HepG2 (cell line): ENCODE measurements at regions not wholly inside any gene's neighbourhood (a gene's known extent, or its start where the extent isn't known, plus 50 kb on each side); places are given as distances from the start of the nearest gene placed in this dataset.

ENCODE experiments used
- ATAC-seq: fragments of 200-7000 bp; cut with Tn5 transposase; 3 replicates; pipeline ENCODE4 v1.9.1; 2020; ENCODE audit warnings: mild to moderate bottlenecking, moderate library complexity
- BruUV-seq: library from RNA; stranded (reverse); fragments of 400-500 nt; replicated peaks from 2 replicates; lab custom pipeline; 2021; lab: Mats Ljungman, UMichigan
- CTCF ChIA-PET: fragments of 300-600 bp; formaldehyde crosslinking; extraction: SDS; loops from one replicate; lab custom pipeline; 2021; ENCODE audit warnings: low total read pairs, inconsistent platforms, low intra/inter-chr PET ratio; lab: Yijun Ruan, JAX
- POLR2A ChIA-PET: fragments of 350-600 bp; sonication (Branson Sonifier 250); formaldehyde crosslinking; loops from one replicate; lab custom pipeline; 2020; ENCODE audit warnings: antibody characterized with exemption, inconsistent platforms; lab: Yijun Ruan, JAX
- DNase-seq: peaks from one replicate; pipeline ENCODE4 v3.0.0-alpha.2; 2015; ENCODE audit warnings: low spot score
- FAIRE-seq: peaks from 3 replicates; lab custom pipeline; 2011; peaks lifted over from hg19 to GRCh38; lab: Jason Lieb, UNC
- H2AFZ ChIP-seq: one replicate; pipeline ENCODE4 v1.6.1; 2011; ENCODE audit warnings: low read length, inconsistent platforms
- H3K27ac ChIP-seq: fragments of 300-600 bp; 3 replicates; pipeline ENCODE4 v1.8.0; 2011; ENCODE audit warnings: mixed run types, mild to moderate bottlenecking, mixed read lengths, low read length, inconsistent platforms; ENCODE audit not compliant: insufficient read depth; ENCODE audit errors: extremely low read length
- H3K27me3 ChIP-seq, 2 experiments: fragments of 200-600 bp in 1 of 2; 2 replicates in 1 of 2; 3 replicates in 1 of 2; pipeline versions ENCODE4 v1.6.0 to v1.8.0; 2011; ENCODE audit warnings: low read length in 2 of 2, mild to moderate bottlenecking in 2 of 2, moderate library complexity in 2 of 2, inconsistent platforms in 1 of 2; ENCODE audit not compliant: insufficient read depth in 2 of 2, control insufficient read depth in 1 of 2
- H3K36me3 ChIP-seq, 2 experiments: fragments of 200-600 bp in 1 of 2; replicated peaks in 1 of 2; 2 replicates in 1 of 2; 3 replicates in 1 of 2; pipeline versions ENCODE4 v1.5.1 to v1.8.0; 2011; ENCODE audit warnings: low read length in 2 of 2, inconsistent platforms in 1 of 2; ENCODE audit not compliant: insufficient read depth in 2 of 2, control insufficient read depth in 1 of 2
- H3K4me1 ChIP-seq: 2 replicates; pipeline ENCODE4 v1.5.1; 2012; ENCODE audit warnings: low read length, inconsistent platforms; ENCODE audit not compliant: insufficient read depth
- H3K4me2 ChIP-seq: 2 replicates; pipeline ENCODE4 v1.6.0; 2011; ENCODE audit warnings: low read depth, low read length, inconsistent platforms
- H3K4me3 ChIP-seq, 3 experiments: fragments of 200-600 bp in 1 of 3; sonication (generic), shearing (Covaris generic) in 1 of 3; replicated peaks in 1 of 3; 2 replicates each; pipeline ENCODE4 v1.5.1; 2011 to 2016; ENCODE audit warnings: low read length in 3 of 3, inconsistent platforms in 2 of 3, low read depth in 2 of 3, mild to moderate bottlenecking in 2 of 3, control low read depth in 1 of 3, mixed read lengths in 1 of 3; ENCODE audit not compliant: insufficient read depth in 1 of 3
- H3K79me2 ChIP-seq: one replicate; pipeline ENCODE4 v1.6.1; 2011; ENCODE audit warnings: low read length, inconsistent platforms; ENCODE audit not compliant: insufficient read depth
- H3K9ac ChIP-seq: 2 replicates; pipeline ENCODE4 v1.6.0; 2011; ENCODE audit warnings: mild to moderate bottlenecking, low read depth, low read length, inconsistent platforms; ENCODE audit not compliant: insufficient read depth
- H3K9me3 ChIP-seq: 2 replicates; pipeline ENCODE4 v1.5.1; 2012; ENCODE audit warnings: mild to moderate bottlenecking, low read length
- H4K20me1 ChIP-seq: 2 replicates; pipeline ENCODE4 v1.6.0; 2011; ENCODE audit warnings: inconsistent platforms, mild to moderate bottlenecking, low read length, moderate library complexity; ENCODE audit not compliant: insufficient read depth
- BORCS8-MEF2B ChIP-seq: sonication (generic); formaldehyde crosslinking; IDR thresholded peaks from 2 replicates; pipeline ENCODE4 v1.8.0; 2022; ENCODE audit warnings: mild to moderate bottlenecking, missing genetic modification reagents
- CTCF ChIP-seq: sonication (generic); formaldehyde crosslinking; IDR thresholded peaks from 2 replicates; pipeline ENCODE4 v1.5.0; 2020; ENCODE audit warnings: mild to moderate bottlenecking, missing genetic modification reagents, moderate library complexity
- SAP130 ChIP-seq: IDR thresholded peaks from 2 replicates; pipeline ENCODE4 v1.6.1; 2016; ENCODE audit warnings: low read depth
- TMF1 ChIP-seq: sonication (generic); formaldehyde crosslinking; IDR thresholded peaks from 2 replicates; pipeline ENCODE4 v1.8.1; 2022; ENCODE audit warnings: low read depth, missing genetic modification reagents
- ZBTB14 ChIP-seq: sonication (generic); formaldehyde crosslinking; IDR thresholded peaks from 2 replicates; pipeline ENCODE4 v1.4.0; 2020; ENCODE audit warnings: missing genetic modification reagents
- ZNF30 ChIP-seq: sonication (generic); formaldehyde crosslinking; IDR thresholded peaks from 2 replicates; pipeline ENCODE4 v1.5.0; 2020; ENCODE audit warnings: mild to moderate bottlenecking, missing genetic modification reagents
- ZNF350 ChIP-seq: sonication (generic); formaldehyde crosslinking; IDR thresholded peaks from 2 replicates; pipeline ENCODE4 v1.4.0; 2020; ENCODE audit warnings: mild to moderate bottlenecking, low read depth, missing genetic modification reagents, borderline replicate concordance
- ZSCAN30 ChIP-seq: sonication (generic); formaldehyde crosslinking; IDR thresholded peaks from 2 replicates; pipeline ENCODE4 v1.5.0; 2020; ENCODE audit warnings: mild to moderate bottlenecking, missing genetic modification reagents
- WGBS: methylation state at CpG from one replicate; pipeline ENCODE4 v1.1.6; 2017; ENCODE audit warnings: low lambda C conversion rate; 5-methylcytosine and 5-hydroxymethylcytosine counted together
- in situ Hi-C: cut with HindIII; loops from 2 replicates; pipeline ENCODE4 v1.10.0; 2017; ENCODE audit warnings: low pct_unique_long_range_greater_than_20kb; ENCODE audit not compliant: extremely low pct_ligation_motif_present
- intact Hi-C: fragments of 100-400 bp; cut with micrococcal nuclease; formaldehyde crosslinking; loops from one replicate; pipeline ENCODE4 v1.10.0; 2022; ENCODE audit not compliant: unreplicated experiment

- H3K4me2 ChIP-seq, result no peak overlapping the region
- no peaks in the 10 kb centered on the region for H4K20me1 ChIP-seq
- in situ Hi-C loops (no loop called here), intact Hi-C loops (no loop called here)
- peaks cover 0 to 5% of the 10 kb centered on the region in 2 experiments; a peak in 3 of 5 replicates for H3K27me3 ChIP-seq
- H3K36me3 ChIP-seq, result no peaks in the 10 kb centered on the region
- ATAC-seq (no peak), FAIRE-seq (peak; percentile 55), DNase-seq (no peak)
- no peaks in the 10 kb centered on the region for H3K9me3 ChIP-seq
- peaks cover 5% of the 10 kb centered on the region; the same call in 1 of the 2 replicates for H3K4me1 ChIP-seq
- no peak overlapping the region for H3K4me3 ChIP-seq
- no peak overlapping the region for H2AFZ ChIP-seq
- no peak overlapping the region for H3K27ac ChIP-seq
- ChIA-PET POLR2A (no interaction called here), CTCF (no interaction called here)
- H3K9ac ChIP-seq, result no peak overlapping the region
- 7% methylated on average over 4 of the region's 4 CpGs for WGBS
- BruUV-seq, result no TSS peak
- TF ChIP-seq SAP130 (CRISPR knock-in tag), result no peak
- peak; percentile 19; the same call in 1 of the 2 replicates for TF ChIP-seq CTCF (CRISPR knock-in tag)
- no peaks in the 10 kb centered on the region for H3K79me2 ChIP-seq
Measured at GRCh38 chr19:53707278-53707677, 75.5 kb downstream of the DPRX start.

GRCh38 chr19:53730391-53730790, 93.7 kb downstream of the NLRP12 start:
- Histone ChIP-seq H4K20me1 (no peaks in the 10 kb centered on the region), H3K9me3 (no peaks in the 10 kb centered on the region), H3K27ac (no peak overlapping the region), H3K79me2 (no peaks in the 10 kb centered on the region), H2AFZ (no peak overlapping the region), H3K27me3 (peaks cover 0 to 16% of the 10 kb centered on the region in 2 experiments; a peak in 2 of 5 replicates), H3K4me3 (no peak overlapping the region), H3K4me2 (no peak overlapping the region), H3K36me3 (no peaks in the 10 kb centered on the region), H3K9ac (no peak overlapping the region), H3K4me1 (no peaks in the 10 kb centered on the region)
- TF ChIP-seq ZNF350 (CRISPR knock-in tag), result no peak
- TF ChIP-seq TMF1, result no peak
- no peak for TF ChIP-seq ZBTB14 (CRISPR knock-in tag)
- no peak for TF ChIP-seq ZNF30 (CRISPR knock-in tag)
- TF ChIP-seq ZSCAN30 (CRISPR knock-in tag), result no peak
- TF ChIP-seq BORCS8-MEF2B (CRISPR knock-in tag), result no peak
- ChIA-PET CTCF (no interaction called here), POLR2A (no interaction called here)
- ATAC-seq, result no peak
- no peak for FAIRE-seq
- 63% methylated on average over 8 of the region's 8 CpGs for whole genome bisulfite sequencing
- in situ Hi-C loops, result loop anchor here (25.0 kb wide), 1 partner anchor 543 kb away; the partner anchor contains the start of gene ZNF665
- intact Hi-C loops, result no loop called here
- no TSS peak for BruUV-seq
- DNase-seq, result no peak
